Stimulated activated naive B cell treated with anti-CD40 and anti-IgM and Interleukin-4, amounts not matched to agents 10 μg/mL and 1 μg/mL and 100 μg/mL, for 72 hours (primary cell): ENCODE measurements at regions not wholly inside any gene's neighbourhood (a gene's known extent, or its start where the extent isn't known, plus 50 kb on each side); places are given as distances from the start of the nearest gene placed in this dataset.
A peak's percentile ranks its signal among the peaks of the same experiment; 100 is the strongest.

Source experiments
- ATAC-seq, 2 donors: fragments of 150-1000 bp; cut with Tn5 transposase; replicated peaks; 2 replicates each; pipeline ENCODE4 v1.10.0; 2021; ENCODE audit warnings: moderate library complexity in 1 of 2
- DNase-seq: peaks from one replicate; pipeline ENCODE4 v3.0.0; 2021
- H3K27ac Mint-ChIP-seq: one replicate; pipeline ENCODE4 v1.8.0; 2022; ENCODE audit warnings: mild to moderate bottlenecking, mixed read lengths
- H3K27me3 Mint-ChIP-seq, 2 donors: one replicate each; pipeline ENCODE4 v1.8.0; 2022; ENCODE audit warnings: mixed read lengths in 2 of 2
- H3K36me3 Mint-ChIP-seq, 2 donors: one replicate each; pipeline ENCODE4 v1.8.0; 2022; ENCODE audit warnings: mixed read lengths in 2 of 2, mild to moderate bottlenecking in 1 of 2
- H3K4me1 Mint-ChIP-seq, 2 donors: one replicate each; pipeline ENCODE4 v1.8.0; 2022; ENCODE audit warnings: mixed read lengths in 2 of 2, mild to moderate bottlenecking in 1 of 2
- H3K4me3 Mint-ChIP-seq, 2 donors: one replicate each; pipeline ENCODE4 v1.8.0; 2022; ENCODE audit warnings: mild to moderate bottlenecking in 2 of 2, mixed read lengths in 2 of 2, moderate library complexity in 1 of 2
- H3K9me3 Mint-ChIP-seq, 2 donors: one replicate each; pipeline ENCODE4 v1.8.0; 2022; ENCODE audit warnings: mixed read lengths in 2 of 2, mild to moderate bottlenecking in 1 of 2

- DNase-seq (no peak), ATAC-seq (no peak)
- Mint-ChIP-seq H3K4me1 (peaks cover 0 to 6% of the 10 kb centered on the region in 2 donors), H3K27ac (no peak overlapping the region), H3K4me3 (no peak overlapping the region), H3K9me3 (no peaks in the 10 kb centered on the region), H3K27me3 (peaks cover 13 to 30% of the 10 kb centered on the region in 2 donors), H3K36me3 (no peaks in the 10 kb centered on the region)
Measured at GRCh38 chr7:27299861-27300260, 57.3 kb downstream of the EVX1 start.

DNA sequence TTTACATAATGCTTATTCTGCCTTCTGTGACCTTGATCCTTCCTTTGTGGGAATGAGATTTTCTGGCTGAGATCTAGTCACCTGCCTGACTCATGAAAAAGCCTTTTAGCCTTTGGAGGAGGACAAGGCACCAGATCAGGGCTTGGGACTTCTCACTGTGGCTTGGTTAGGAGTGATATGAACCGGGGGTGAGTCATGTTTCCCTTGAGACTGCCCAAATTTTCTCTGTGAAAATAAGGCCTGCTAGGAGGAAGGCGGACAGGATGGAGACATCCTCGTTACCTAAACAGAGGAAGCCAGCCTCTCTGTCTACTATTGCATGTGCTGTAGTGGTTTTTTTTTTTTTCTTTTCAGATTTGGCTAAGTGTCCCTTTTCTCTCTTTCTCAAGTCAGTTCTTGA is 57.8 kb downstream of the EVX1 start:
- Mint-ChIP-seq H3K27me3 (peaks cover 11 to 26% of the 10 kb centered on the region in 2 donors), H3K36me3 (no peaks in the 10 kb centered on the region), H3K4me3 (no peak overlapping the region), H3K27ac (no peak overlapping the region), H3K9me3 (no peaks in the 10 kb centered on the region), H3K4me1 (peaks cover 0 to 6% of the 10 kb centered on the region in 2 donors)
- DNase-seq (no peak), ATAC-seq (no peak)

DNA sequence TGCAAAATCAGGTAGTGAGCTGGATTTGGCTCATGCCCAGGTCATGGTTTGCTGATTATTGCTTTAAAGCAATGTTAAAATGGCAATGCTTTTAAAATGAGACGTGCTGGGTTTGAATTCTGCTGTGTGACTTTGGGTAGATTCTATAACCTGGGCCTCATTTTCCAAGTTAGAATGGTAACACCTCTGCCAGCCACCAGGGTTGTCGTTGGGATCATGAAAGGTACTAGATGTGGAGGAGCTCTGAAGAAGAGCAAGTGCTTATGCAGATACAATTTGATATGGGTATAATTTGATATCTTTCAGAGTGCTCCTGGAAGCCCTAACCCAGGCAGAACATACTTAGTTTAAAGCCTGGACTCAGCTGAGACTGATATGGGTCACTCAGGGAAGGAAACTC is 60.0 kb downstream of the EVX1 start:
- Mint-ChIP-seq H3K4me1 (peaks cover 0 to 1% of the 10 kb centered on the region in 2 donors), H3K36me3 (no peaks in the 10 kb centered on the region), H3K27ac (no peak overlapping the region), H3K9me3 (no peaks in the 10 kb centered on the region), H3K27me3 (peaks cover 4 to 19% of the 10 kb centered on the region in 2 donors), H3K4me3 (no peak overlapping the region)
- DNase-seq, result no peak
- ATAC-seq, result no peak

- no peak overlapping the region for H3K4me3 Mint-ChIP-seq
- no peak for DNase-seq
- peaks cover 0 to 1% of the 10 kb centered on the region in 2 donors for H3K4me1 Mint-ChIP-seq
- no peak overlapping the region for H3K27ac Mint-ChIP-seq
- peaks cover 4 to 19% of the 10 kb centered on the region in 2 donors for H3K27me3 Mint-ChIP-seq
- no peaks in the 10 kb centered on the region for H3K36me3 Mint-ChIP-seq
- no peaks in the 10 kb centered on the region for H3K9me3 Mint-ChIP-seq
- ATAC-seq, result no peak
Measured at GRCh38 chr7:27303026-27303425, 60.4 kb downstream of the EVX1 start.

GRCh38 chr7:27305854-27306253 is 63.3 kb downstream of the EVX1 start:
- no peak overlapping the region for H3K27ac Mint-ChIP-seq
- DNase-seq (no peak), ATAC-seq (no peak)
- no peaks in the 10 kb centered on the region for H3K36me3 Mint-ChIP-seq
- H3K9me3 Mint-ChIP-seq, result no peaks in the 10 kb centered on the region
- peaks cover 0 to 9% of the 10 kb centered on the region in 2 donors for H3K27me3 Mint-ChIP-seq
- peaks cover 0 to 1% of the 10 kb centered on the region in 2 donors for H3K4me1 Mint-ChIP-seq
- no peak overlapping the region for H3K4me3 Mint-ChIP-seq

- ATAC-seq (no peak), DNase-seq (no peak)
- H3K4me3 Mint-ChIP-seq, result no peak overlapping the region
- peaks cover 0 to 2% of the 10 kb centered on the region in 2 donors for H3K4me1 Mint-ChIP-seq
- no peaks in the 10 kb centered on the region for H3K9me3 Mint-ChIP-seq
- peaks cover 11 to 24% of the 10 kb centered on the region in 2 donors for H3K27me3 Mint-ChIP-seq
- no peak overlapping the region for H3K27ac Mint-ChIP-seq
- no peaks in the 10 kb centered on the region for H3K36me3 Mint-ChIP-seq
Measured at GRCh38 chr7:27312820-27313219, 70.2 kb downstream of the EVX1 start.

GRCh38 chr7:27314111-27314510 is 71.5 kb downstream of the EVX1 start:
- ATAC-seq (no peak), DNase-seq (no peak)
- H3K27ac Mint-ChIP-seq, result no peak overlapping the region

DNA sequence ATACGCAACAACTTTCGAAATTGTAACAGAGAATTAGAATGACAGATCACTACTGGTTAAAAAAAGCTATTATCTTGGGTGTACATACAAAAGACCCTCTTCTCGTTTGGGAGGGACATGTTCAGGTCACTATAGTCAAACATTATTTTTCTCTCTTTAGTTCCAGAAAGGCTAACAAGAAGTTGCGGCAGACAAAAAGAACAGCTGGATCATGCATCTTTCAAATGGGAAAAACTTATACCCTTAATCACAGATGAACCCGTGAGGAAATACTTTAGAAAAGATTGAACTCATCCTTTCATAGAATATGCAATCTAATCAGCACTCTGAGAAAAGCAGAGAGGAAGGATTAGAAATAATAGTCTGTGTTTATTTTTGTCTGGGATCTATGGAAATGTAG is 72.5 kb downstream of the EVX1 start:
- H3K4me1 Mint-ChIP-seq, result peaks cover 0 to 2% of the 10 kb centered on the region in 2 donors
- H3K9me3 Mint-ChIP-seq, result peaks cover 10 to 11% of the 10 kb centered on the region in 2 donors
- H3K27me3 Mint-ChIP-seq, result peaks cover 13 to 41% of the 10 kb centered on the region in 2 donors
- ATAC-seq (no peak), DNase-seq (no peak)
- H3K4me3 Mint-ChIP-seq, result no peak overlapping the region
- H3K27ac Mint-ChIP-seq, result no peak overlapping the region
- peaks cover 0 to 5% of the 10 kb centered on the region in 2 donors for H3K36me3 Mint-ChIP-seq

More at GRCh38 chr7:27314111-27314510, 71.5 kb downstream of the EVX1 start:
- H3K27me3 Mint-ChIP-seq, result peaks cover 11 to 31% of the 10 kb centered on the region in 2 donors
- H3K36me3 Mint-ChIP-seq, result peaks cover 0 to 1% of the 10 kb centered on the region in 2 donors
- H3K4me1 Mint-ChIP-seq, result peaks cover 0 to 2% of the 10 kb centered on the region in 2 donors
- no peak overlapping the region for H3K4me3 Mint-ChIP-seq
- peaks cover 5% of the 10 kb centered on the region in 2 donors for H3K9me3 Mint-ChIP-seq

GRCh38 chr7:27316311-27316710 is 73.7 kb downstream of the EVX1 start:
- Mint-ChIP-seq H3K9me3 (peaks cover 10 to 11% of the 10 kb centered on the region in 2 donors), H3K4me3 (no peak overlapping the region), H3K27ac (no peak overlapping the region), H3K27me3 (peaks cover 16 to 42% of the 10 kb centered on the region in 2 donors), H3K36me3 (peaks cover 0 to 5% of the 10 kb centered on the region in 2 donors), H3K4me1 (peaks cover 0 to 2% of the 10 kb centered on the region in 2 donors)
- no peak for DNase-seq
- peak in 1 of 2 donors; percentile 56 for ATAC-seq

GRCh38 chr7:27324246-27324645 is 81.6 kb downstream of the EVX1 start:
- no peak overlapping the region for H3K4me3 Mint-ChIP-seq
- H3K4me1 Mint-ChIP-seq, result no peaks in the 10 kb centered on the region
- ATAC-seq, result no peak
- peaks cover 3 to 4% of the 10 kb centered on the region in 2 donors for H3K9me3 Mint-ChIP-seq
- peaks cover 0 to 3% of the 10 kb centered on the region in 2 donors for H3K36me3 Mint-ChIP-seq
- no peak overlapping the region for H3K27ac Mint-ChIP-seq
- H3K27me3 Mint-ChIP-seq, result peaks cover 20 to 38% of the 10 kb centered on the region in 2 donors
- no peak for DNase-seq

DNA sequence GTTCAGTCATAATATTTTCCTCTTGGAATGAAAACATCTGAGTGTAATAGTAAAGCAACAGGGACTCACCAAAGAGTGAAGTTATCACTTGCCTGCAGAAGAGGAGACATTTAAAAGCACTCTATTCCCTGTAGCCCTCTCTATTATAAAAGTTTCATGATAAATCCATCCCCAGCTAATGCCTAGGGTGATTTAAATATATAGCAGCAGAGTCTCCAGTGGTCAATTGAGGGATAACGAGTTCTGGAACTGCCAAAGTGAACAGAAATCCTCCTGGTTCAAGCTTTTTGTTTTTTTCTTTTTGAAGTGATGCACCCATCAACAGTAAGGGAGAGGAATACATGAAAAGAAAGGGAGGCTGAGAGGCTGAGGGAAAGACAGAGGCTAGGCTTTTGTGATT is 87.3 kb downstream of the EVX1 start:
- DNase-seq (no peak), ATAC-seq (no peak)
- Mint-ChIP-seq H3K4me3 (no peak overlapping the region), H3K36me3 (peaks cover 0 to 5% of the 10 kb centered on the region in 2 donors), H3K27me3 (peaks cover 10 to 17% of the 10 kb centered on the region in 2 donors), H3K27ac (no peak overlapping the region), H3K9me3 (peaks cover 3 to 13% of the 10 kb centered on the region in 2 donors), H3K4me1 (no peaks in the 10 kb centered on the region)

GRCh38 chr7:27339478-27339877 is 96.9 kb downstream of the EVX1 start:
- DNase-seq (peak; percentile 46), ATAC-seq (peak; percentile 98 to 99)
- peak overlapping the region; percentile 22 for H3K27ac Mint-ChIP-seq
- H3K36me3 Mint-ChIP-seq, result peaks cover 0 to 1% of the 10 kb centered on the region in 2 donors
- H3K9me3 Mint-ChIP-seq, result peaks cover 0 to 2% of the 10 kb centered on the region in 2 donors
- H3K4me3 Mint-ChIP-seq, result no peak overlapping the region
- peaks cover 6 to 9% of the 10 kb centered on the region in 2 donors for H3K4me1 Mint-ChIP-seq
- peaks cover 17 to 22% of the 10 kb centered on the region in 2 donors for H3K27me3 Mint-ChIP-seq

DNA sequence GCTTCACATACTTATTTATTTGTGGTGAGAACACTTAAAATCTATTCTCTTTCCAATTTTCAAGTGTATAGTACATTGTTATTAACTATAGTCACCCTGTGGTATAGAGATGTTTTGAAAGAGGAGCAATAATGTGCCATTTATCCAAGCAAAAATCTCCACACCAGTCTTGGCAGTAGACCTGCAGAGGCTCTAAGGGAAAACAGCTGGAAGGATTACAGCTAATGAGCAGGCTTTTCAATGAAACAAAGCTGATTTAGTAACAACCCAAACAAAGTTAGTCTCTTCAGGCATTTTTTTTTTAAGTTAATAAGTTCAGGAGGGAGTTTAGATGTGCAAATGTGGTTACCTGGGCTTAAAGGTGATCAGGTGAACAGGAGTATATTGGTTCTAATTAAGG is 101.9 kb downstream of the EVX1 start:
- Mint-ChIP-seq H3K9me3 (no peaks in the 10 kb centered on the region), H3K36me3 (peaks cover 0 to 1% of the 10 kb centered on the region in 2 donors), H3K4me3 (no peak overlapping the region), H3K27ac (no peak overlapping the region), H3K4me1 (peaks cover 5 to 6% of the 10 kb centered on the region in 2 donors), H3K27me3 (peaks cover 15 to 16% of the 10 kb centered on the region in 2 donors)
- no peak for ATAC-seq
- DNase-seq, result no peak

GRCh38 chr7:27345164-27345887 is 102.7 kb downstream of the EVX1 start:
- Mint-ChIP-seq H3K27ac (no peak overlapping the region), H3K4me3 (no peak overlapping the region), H3K36me3 (peaks cover 0 to 1% of the 10 kb centered on the region in 2 donors), H3K9me3 (no peaks in the 10 kb centered on the region), H3K27me3 (peaks cover 16 to 22% of the 10 kb centered on the region in 2 donors), H3K4me1 (no peaks in the 10 kb centered on the region)
- DNase-seq (no peak), ATAC-seq (no peak)

DNA sequence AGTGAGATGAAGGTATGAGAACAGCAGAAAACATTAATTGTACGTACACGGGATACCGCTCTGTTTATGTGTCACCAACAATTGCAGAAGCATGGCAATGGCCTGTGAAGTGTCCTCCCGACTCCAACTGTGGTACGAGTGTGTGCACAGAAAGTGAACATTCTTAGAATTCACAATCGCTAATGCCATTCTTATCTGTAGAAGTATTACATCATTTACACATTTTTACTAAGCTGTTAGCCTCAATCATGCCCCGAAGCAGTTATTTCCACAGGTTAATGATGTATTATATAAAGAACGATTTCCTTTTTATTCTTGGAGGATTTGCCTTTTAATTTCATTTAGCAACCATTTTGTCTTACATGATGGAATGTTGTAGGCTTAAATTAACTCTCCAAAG is 103.4 kb downstream of the EVX1 start:
- Mint-ChIP-seq H3K36me3 (peaks cover 0 to 1% of the 10 kb centered on the region in 2 donors), H3K4me3 (no peak overlapping the region), H3K27ac (no peak overlapping the region), H3K4me1 (no peaks in the 10 kb centered on the region), H3K9me3 (no peaks in the 10 kb centered on the region), H3K27me3 (peaks cover 16 to 20% of the 10 kb centered on the region in 2 donors)
- no peak for DNase-seq
- ATAC-seq, result no peak
